ENCODE measurements at regions not wholly inside any gene's neighbourhood (a gene's known extent, or its start where the extent isn't known, plus 50 kb on each side); places are given as distances from the start of the nearest gene placed in this dataset.

GRCh38 chr7:68362745-68363518 lies 1235.3 kb upstream of the AUTS2 start:
- no peak for TF ChIP-seq POLR2AphosphoS5 (IDR thresholded peaks at IDR 0.05)
- TF ChIP-seq CTCF (IDR thresholded peaks at IDR 0.05) = no peak
